HEK293 (cell line): ENCODE measurements at regions not wholly inside any gene's neighbourhood (a gene's known extent, or its start where the extent isn't known, plus 50 kb on each side); places are given as distances from the start of the nearest gene placed in this dataset.

Source experiments
- CTCF ChIA-PET: fragments of 350-600 bp; formaldehyde crosslinking; extraction: SDS; loops from one replicate; lab custom pipeline; 2021; ENCODE audit warnings: antibody characterized with exemption; lab: Yijun Ruan, JAX
- POLR2A ChIA-PET: fragments of 300-600 bp; formaldehyde crosslinking; extraction: SDS; loops from one replicate; lab custom pipeline; 2020; ENCODE audit warnings: antibody characterized with exemption, inconsistent platforms; lab: Yijun Ruan, JAX
- H3K27ac ChIP-seq: fragments of 200-500 bp; sonication (Bioruptor generic); 2 replicates; pipeline ENCODE4 v1.5.1; 2014; ENCODE audit warnings: low read depth, low read length, control low read depth, inconsistent platforms; ENCODE audit errors: extremely low read depth
- H3K36me3 ChIP-seq, 2 experiments: fragments of 200-500 bp in 1 of 2; sonication (Bioruptor generic) in 1 of 2; 1 replicate in 1 of 2; 2 replicates in 1 of 2; pipeline ENCODE4 v1.5.1; 2014 to 2017; ENCODE audit warnings: inconsistent platforms in 2 of 2, low read length in 2 of 2; ENCODE audit not compliant: control insufficient read depth in 2 of 2, insufficient read depth in 1 of 2
- H3K4me1 ChIP-seq: fragments of 200-500 bp; sonication (Bioruptor generic); 2 replicates; pipeline ENCODE4 v1.5.1; 2014; ENCODE audit warnings: mild to moderate bottlenecking, low read length, inconsistent platforms; ENCODE audit not compliant: control insufficient read depth, insufficient read depth
- H3K4me3 ChIP-seq: 2 replicates; pipeline ENCODE4 v1.5.1; 2011; ENCODE audit warnings: low read depth, mild to moderate bottlenecking, control low read depth, low read length, moderate library complexity
- H3K9me3 ChIP-seq: fragments of 200-500 bp; sonication (Bioruptor generic); 2 replicates; pipeline ENCODE4 v1.5.1; 2014; ENCODE audit warnings: low read depth, low read length, inconsistent platforms; ENCODE audit not compliant: control insufficient read depth, insufficient read depth
- BCL11B ChIP-seq: fragments of 450-650 bp; formaldehyde crosslinking; IDR thresholded peaks from 2 replicates; pipeline ENCODE4 v1.5.1; 2016; ENCODE audit warnings: low read depth, missing biosample characterization, missing genetic modification characterization
- BCL6B ChIP-seq: fragments of 450-650 bp; formaldehyde crosslinking; IDR thresholded peaks from 2 replicates; pipeline ENCODE4 v1.5.1; 2017; ENCODE audit warnings: missing biosample characterization, missing genetic modification characterization
- GLI4 ChIP-seq: fragments of 450-650 bp; formaldehyde crosslinking; IDR thresholded peaks from 2 replicates; pipeline ENCODE4 v1.5.1; 2016; ENCODE audit warnings: missing biosample characterization, missing genetic modification characterization
- PRDM2 ChIP-seq: fragments of 450-650 bp; formaldehyde crosslinking; IDR thresholded peaks from 2 replicates; pipeline ENCODE4 v1.5.1; 2016; ENCODE audit warnings: missing biosample characterization, missing genetic modification characterization, borderline replicate concordance
- REST ChIP-seq: fragments of 450-650 bp; formaldehyde crosslinking; IDR thresholded peaks from 2 replicates; pipeline ENCODE4 v1.5.1; 2016; ENCODE audit warnings: missing biosample characterization, missing genetic modification characterization
- SCRT2 ChIP-seq: fragments of 450-650 bp; formaldehyde crosslinking; IDR thresholded peaks from 2 replicates; pipeline ENCODE4 v1.5.1; 2016; ENCODE audit warnings: missing biosample characterization, missing genetic modification characterization
- ZBTB8A ChIP-seq: fragments of 450-650 bp; formaldehyde crosslinking; IDR thresholded peaks from 2 replicates; pipeline ENCODE4 v1.5.1; 2016; ENCODE audit warnings: missing biosample characterization, missing genetic modification characterization
- ZEB2 ChIP-seq: fragments of 450-650 bp; formaldehyde crosslinking; IDR thresholded peaks from 2 replicates; pipeline ENCODE4 v1.5.1; 2016; ENCODE audit warnings: missing biosample characterization, missing genetic modification characterization
- ZFHX2 ChIP-seq: fragments of 450-650 bp; formaldehyde crosslinking; conservative IDR thresholded peaks from 2 replicates; pipeline ENCODE4 v1.5.1; 2016; ENCODE audit warnings: missing biosample characterization, missing genetic modification characterization
- ZFP41 ChIP-seq: fragments of 450-650 bp; formaldehyde crosslinking; IDR thresholded peaks from 2 replicates; pipeline ENCODE4 v1.5.1; 2016; ENCODE audit warnings: missing biosample characterization, missing genetic modification characterization, borderline replicate concordance
- ZNF2 ChIP-seq: fragments of 450-650 bp; formaldehyde crosslinking; IDR thresholded peaks from 2 replicates; pipeline ENCODE4 v1.5.1; 2016; ENCODE audit warnings: missing biosample characterization, missing genetic modification characterization
- ZNF26 ChIP-seq: fragments of 450-650 bp; formaldehyde crosslinking; IDR thresholded peaks from 2 replicates; pipeline ENCODE4 v1.5.1; 2016; ENCODE audit warnings: missing biosample characterization, missing genetic modification characterization
- ZNF433 ChIP-seq: fragments of 450-650 bp; formaldehyde crosslinking; IDR thresholded peaks from 2 replicates; pipeline ENCODE4 v1.5.1; 2016; ENCODE audit warnings: missing biosample characterization, missing genetic modification characterization, low read depth
- ZNF48 ChIP-seq: fragments of 450-650 bp; formaldehyde crosslinking; IDR thresholded peaks from 2 replicates; pipeline ENCODE4 v1.5.1; 2016; ENCODE audit warnings: missing biosample characterization, missing genetic modification characterization
- ZNF529 ChIP-seq: fragments of 450-650 bp; formaldehyde crosslinking; IDR thresholded peaks from 2 replicates; pipeline ENCODE4 v1.5.1; 2017; ENCODE audit warnings: missing genetic modification characterization, missing biosample characterization; ENCODE audit not compliant: insufficient replicate concordance
- ZNF530 ChIP-seq: fragments of 450-650 bp; formaldehyde crosslinking; IDR thresholded peaks from 2 replicates; pipeline ENCODE4 v1.5.1; 2016; ENCODE audit warnings: low read depth, missing biosample characterization, missing genetic modification characterization
- ZNF555 ChIP-seq: fragments of 450-650 bp; formaldehyde crosslinking; conservative IDR thresholded peaks from 2 replicates; pipeline ENCODE4 v1.5.1; 2017; ENCODE audit warnings: missing biosample characterization, mild to moderate bottlenecking, missing genetic modification characterization, inconsistent platforms
- ZNF621 ChIP-seq: fragments of 450-650 bp; formaldehyde crosslinking; IDR thresholded peaks from 2 replicates; pipeline ENCODE4 v1.5.1; 2017; ENCODE audit warnings: missing biosample characterization, missing genetic modification characterization
- ZNF629 ChIP-seq: fragments of 450-650 bp; formaldehyde crosslinking; IDR thresholded peaks from 2 replicates; pipeline ENCODE4 v1.5.1; 2017; ENCODE audit warnings: missing biosample characterization, missing genetic modification characterization
- ZNF843 ChIP-seq: fragments of 450-650 bp; formaldehyde crosslinking; IDR thresholded peaks from 2 replicates; pipeline ENCODE4 v1.5.1; 2016; ENCODE audit warnings: missing biosample characterization, missing genetic modification characterization

GRCh38 chr4:89556601-89557305, 249.2 kb upstream of the GPRIN3 start:
- no peaks in the 10 kb centered on the region for H3K9me3 ChIP-seq
- H3K27ac ChIP-seq = no peak overlapping the region
- H3K4me3 ChIP-seq = no peak overlapping the region
- no peaks in the 10 kb centered on the region for H3K36me3 ChIP-seq
- H3K4me1 ChIP-seq = no peaks in the 10 kb centered on the region
- TF ChIP-seq SCRT2 (tag by site-specific recombination) = no peak
- no peak for TF ChIP-seq PRDM2 (tag by site-specific recombination)
- TF ChIP-seq ZNF2 = no peak
- no peak for TF ChIP-seq ZNF621
- TF ChIP-seq ZNF629 (tag by site-specific recombination) = no peak
- TF ChIP-seq ZNF48 (tag by site-specific recombination) = no peak
- TF ChIP-seq BCL11B = no peak
- CTCF ChIA-PET = interaction anchor here (0.7 kb wide), 2 partner anchors 765 to 1589 kb away, joined by 3 to 4 read pairs; no protein-coding TSS in a partner anchor
- POLR2A ChIA-PET = interaction anchor here (0.6 kb wide), 1 partner anchor 57 kb away, joined by 3 read pairs; no protein-coding TSS in a partner anchor

- no peak overlapping the region for H3K27ac ChIP-seq
- no peaks in the 10 kb centered on the region for H3K4me1 ChIP-seq
- H3K4me3 ChIP-seq = no peak overlapping the region
- no peaks in the 10 kb centered on the region for H3K9me3 ChIP-seq
- CTCF ChIA-PET = no interaction called here
- POLR2A ChIA-PET = no interaction called here
- TF ChIP-seq ZBTB8A (tag by site-specific recombination) (no peak), ZFHX2 (tag by site-specific recombination) (no peak), ZNF555 (tag by site-specific recombination) (no peak), GLI4 (tag by site-specific recombination) (no peak), ZFP41 (tag by site-specific recombination) (no peak), ZNF48 (tag by site-specific recombination) (no peak), BCL6B (tag by site-specific recombination) (no peak), ZNF433 (tag by site-specific recombination) (no peak), REST (tag by site-specific recombination) (no peak), ZEB2 (tag by site-specific recombination) (no peak), ZNF843 (tag by site-specific recombination) (no peak), ZNF530 (tag by site-specific recombination) (no peak), ZNF529 (tag by site-specific recombination) (no peak), ZNF26 (tag by site-specific recombination) (no peak)
- H3K36me3 ChIP-seq = no peaks in the 10 kb centered on the region
These were observed 243.6 kb upstream of the GPRIN3 start for GRCh38 chr4:89551191-89551590.
